ENCODE measurements at regions not wholly inside any gene's neighbourhood (a gene's known extent, or its start where the extent isn't known, plus 50 kb on each side); places are given as distances from the start of the nearest gene placed in this dataset.
A peak's percentile ranks its signal among the peaks of the same experiment; 100 is the strongest.
"Not testable (repeated sequence)": the region's sequence is repeated elsewhere in the genome, so short reads cannot be mapped to it uniquely, and the experiment has no call there.

- not testable (repeated sequence) for H3K27me3 Mint-ChIP-seq, H3K27ac Mint-ChIP-seq, H3K36me3 Mint-ChIP-seq, H3K4me1 Mint-ChIP-seq, H3K9me3 Mint-ChIP-seq, H3K4me3 Mint-ChIP-seq
Measured at GRCh38 chr9:64370344-64370743, 914.7 kb downstream of the FOXD4L5 start.

- H3K27me3 Mint-ChIP-seq, H3K27ac Mint-ChIP-seq, H3K4me1 Mint-ChIP-seq, H3K9me3 Mint-ChIP-seq, H3K36me3 Mint-ChIP-seq, H3K4me3 Mint-ChIP-seq: not testable (repeated sequence)
Measured at GRCh38 chr9:64369644-64370043, 915.4 kb downstream of the FOXD4L5 start.

GRCh38 chr9:64369114-64369513 lies 915.9 kb downstream of the FOXD4L5 start:
- not testable (repeated sequence) for H3K27ac Mint-ChIP-seq, H3K4me3 Mint-ChIP-seq, H3K27me3 Mint-ChIP-seq, H3K9me3 Mint-ChIP-seq, H3K36me3 Mint-ChIP-seq, H3K4me1 Mint-ChIP-seq

- H3K9me3 Mint-ChIP-seq, H3K4me1 Mint-ChIP-seq, H3K36me3 Mint-ChIP-seq, H3K27me3 Mint-ChIP-seq, H3K27ac Mint-ChIP-seq: not testable (repeated sequence)
- peak overlapping the region in 2 of 4 donors; percentile 59 to 66 for H3K4me3 Mint-ChIP-seq
Measured at GRCh38 chr9:64368644-64368942, 916.4 kb downstream of the FOXD4L5 start.

- H3K9me3 Mint-ChIP-seq, H3K4me1 Mint-ChIP-seq, H3K27me3 Mint-ChIP-seq, H3K27ac Mint-ChIP-seq, H3K36me3 Mint-ChIP-seq: not testable (repeated sequence)
- peak overlapping the region in 2 of 4 donors; percentile 59 to 66 for H3K4me3 Mint-ChIP-seq
Measured at GRCh38 chr9:64367826-64368643, 917.0 kb downstream of the FOXD4L5 start.
